Sigmoid colon (tissue), 6 donors: ENCODE measurements at regions not wholly inside any gene's neighbourhood (a gene's known extent, or its start where the extent isn't known, plus 50 kb on each side); places are given as distances from the start of the nearest gene placed in this dataset.

Source experiments
- DNase-seq: peaks from one replicate; pipeline ENCODE4 v3.0.0-alpha.2; 2019
- H3K27ac ChIP-seq, 4 donors: fragments of 200-600 bp; sonication (generic); one replicate each; pipeline ENCODE4 v1.5.1; 2016 to 2019; ENCODE audit warnings: mild to moderate bottlenecking in 1 of 4
- H3K27me3 ChIP-seq, 3 donors: fragments of 200-600 bp; sonication (generic); one replicate each; pipeline ENCODE4 v1.5.1; 2019; ENCODE audit warnings: mild to moderate bottlenecking in 1 of 3
- H3K36me3 ChIP-seq, 4 donors: fragments of 200-600 bp; sonication (generic); one replicate each; pipeline ENCODE4 v1.5.1; 2016 to 2019
- H3K4me1 ChIP-seq, 4 donors: fragments of 200-600 bp; sonication (generic); one replicate each; pipeline ENCODE4 v1.5.1; 2017 to 2019
- H3K4me3 ChIP-seq, 4 donors: fragments of 200-600 bp; sonication (generic); one replicate each; pipeline ENCODE4 v1.5.1; 2017 to 2019; ENCODE audit warnings: mild to moderate bottlenecking in 2 of 4, moderate library complexity in 1 of 4
- H3K9me3 ChIP-seq, 4 donors: fragments of 200-600 bp in 3 of 4; sonication (generic) in 3 of 4; one replicate each; pipeline versions ENCODE4 v1.5.1 to v1.6.1; 2013 to 2019
- CTCF ChIP-seq, 4 experiments: fragments of 450-650 bp in 3 of 4; fragments of 200-600 bp in 1 of 4; IDR thresholded peaks; one replicate each; pipeline ENCODE4 v1.5.1; 2016 to 2019; ENCODE audit warnings: antibody characterized with exemption in 4 of 4, mild to moderate bottlenecking in 3 of 4, moderate library complexity in 2 of 4
- EP300 ChIP-seq, 4 donors: sonication (generic); formaldehyde crosslinking; IDR thresholded peaks; one replicate each; pipeline ENCODE4 v1.6.1; 2017; ENCODE audit warnings: antibody characterized with exemption in 4 of 4
- POLR2A ChIP-seq, 2 donors: fragments of 450-650 bp; IDR thresholded peaks; one replicate each; pipeline ENCODE4 v1.6.1; 2016; ENCODE audit warnings: antibody characterized with exemption in 2 of 2, mild to moderate bottlenecking in 2 of 2, moderate library complexity in 2 of 2
- POLR2AphosphoS5 ChIP-seq, 4 donors: sonication (generic); formaldehyde crosslinking; IDR thresholded peaks; one replicate each; pipeline ENCODE4 v1.6.1; 2017; ENCODE audit warnings: antibody characterized with exemption in 4 of 4
- WGBS, 2 donors: extraction: QIAGEN DNeasy Blood & Tissue Kit; methylation state at CpG; one replicate each; pipeline ENCODE4 v1.1.7; 2013; 5-methylcytosine and 5-hydroxymethylcytosine counted together
- intact Hi-C: fragments of 100-400 bp; cut with DNase I; formaldehyde crosslinking; loops from one replicate; pipeline ENCODE4 v1.15.1; 2023
- donor health status: healthy with polysubstance abuse.
- donor health status: healthy.

- Histone ChIP-seq H3K27me3 (no peaks in the 10 kb centered on the region), H3K36me3 (no peaks in the 10 kb centered on the region), H3K27ac (no peak overlapping the region), H3K9me3 (no peaks in the 10 kb centered on the region), H3K4me1 (no peaks in the 10 kb centered on the region), H3K4me3 (no peak overlapping the region)
- intact Hi-C loops: no loop called here
- no peak for DNase-seq
- TF ChIP-seq EP300 (IDR thresholded peaks at IDR 0.05) (no peak), POLR2AphosphoS5 (IDR thresholded peaks at IDR 0.05) (no peak), CTCF (IDR thresholded peaks at IDR 0.05) (no peak), POLR2A (IDR thresholded peaks at IDR 0.05) (no peak)
Observed at GRCh38 chrX:43504394-43504793, 151.7 kb upstream of the MAOA start.

- H3K4me3 ChIP-seq: no peak overlapping the region
- WGBS, 2 donors: 57 to 78% methylated on average over 3 of the region's 3 CpGs
- no peaks in the 10 kb centered on the region for H3K36me3 ChIP-seq
Observed at GRCh38 chrX:43505769-43506168, 150.3 kb upstream of the MAOA start.

GRCh38 chrX:43508694-43509093 is 147.4 kb upstream of the MAOA start:
- Histone ChIP-seq H3K27me3 (no peaks in the 10 kb centered on the region), H3K27ac (no peak overlapping the region), H3K9me3 (no peaks in the 10 kb centered on the region), H3K36me3 (no peaks in the 10 kb centered on the region), H3K4me3 (no peak overlapping the region), H3K4me1 (no peaks in the 10 kb centered on the region)
- no peak for TF ChIP-seq POLR2A (IDR thresholded peaks at IDR 0.05)
- no peak for TF ChIP-seq EP300 (IDR thresholded peaks at IDR 0.05)
- no peak for TF ChIP-seq POLR2AphosphoS5 (IDR thresholded peaks at IDR 0.05)
- no peak for TF ChIP-seq CTCF (IDR thresholded peaks at IDR 0.05)
- intact Hi-C loops: no loop called here
- no peak for DNase-seq

More at GRCh38 chrX:43505769-43506168, 150.3 kb upstream of the MAOA start:
- H3K4me1 ChIP-seq: no peaks in the 10 kb centered on the region
- TF ChIP-seq POLR2A (IDR thresholded peaks at IDR 0.05): no peak
- TF ChIP-seq EP300 (IDR thresholded peaks at IDR 0.05): no peak
- TF ChIP-seq CTCF (IDR thresholded peaks at IDR 0.05): no peak
- TF ChIP-seq POLR2AphosphoS5 (IDR thresholded peaks at IDR 0.05): no peak
- intact Hi-C loops: no loop called here
- no peaks in the 10 kb centered on the region for H3K27me3 ChIP-seq
- no peak overlapping the region for H3K27ac ChIP-seq
- no peak for DNase-seq
- H3K9me3 ChIP-seq: no peaks in the 10 kb centered on the region

GRCh38 chrX:43510209-43510608 is 145.9 kb upstream of the MAOA start:
- no peak overlapping the region for H3K4me3 ChIP-seq
- intact Hi-C loops: no loop called here
- no peaks in the 10 kb centered on the region for H3K36me3 ChIP-seq
- TF ChIP-seq POLR2A (IDR thresholded peaks at IDR 0.05) (no peak), CTCF (IDR thresholded peaks at IDR 0.05) (no peak), POLR2AphosphoS5 (IDR thresholded peaks at IDR 0.05) (no peak), EP300 (IDR thresholded peaks at IDR 0.05) (no peak)
- no peak for DNase-seq
- no peaks in the 10 kb centered on the region for H3K27me3 ChIP-seq
- H3K4me1 ChIP-seq: no peaks in the 10 kb centered on the region
- H3K9me3 ChIP-seq: no peaks in the 10 kb centered on the region
- H3K27ac ChIP-seq: no peak overlapping the region
- 84 to 98% methylated on average over 1 of the region's 1 CpG for WGBS, 2 donors

GRCh38 chrX:43513085-43513484 is 143.0 kb upstream of the MAOA start:
- WGBS, 2 donors: 69 to 97% methylated on average over 3 of the region's 3 CpGs
- no peaks in the 10 kb centered on the region for H3K9me3 ChIP-seq
- H3K27me3 ChIP-seq: no peaks in the 10 kb centered on the region
- no peak for DNase-seq
- no peaks in the 10 kb centered on the region for H3K4me1 ChIP-seq
- H3K27ac ChIP-seq: no peak overlapping the region
- no peaks in the 10 kb centered on the region for H3K36me3 ChIP-seq
- no peak overlapping the region for H3K4me3 ChIP-seq
- intact Hi-C loops: no loop called here
- no peak for TF ChIP-seq POLR2AphosphoS5 (IDR thresholded peaks at IDR 0.05)
